ENCODE measurements at regions not wholly inside any gene's neighbourhood (a gene's known extent, or its start where the extent isn't known, plus 50 kb on each side); places are given as distances from the start of the nearest gene placed in this dataset.

DNA sequence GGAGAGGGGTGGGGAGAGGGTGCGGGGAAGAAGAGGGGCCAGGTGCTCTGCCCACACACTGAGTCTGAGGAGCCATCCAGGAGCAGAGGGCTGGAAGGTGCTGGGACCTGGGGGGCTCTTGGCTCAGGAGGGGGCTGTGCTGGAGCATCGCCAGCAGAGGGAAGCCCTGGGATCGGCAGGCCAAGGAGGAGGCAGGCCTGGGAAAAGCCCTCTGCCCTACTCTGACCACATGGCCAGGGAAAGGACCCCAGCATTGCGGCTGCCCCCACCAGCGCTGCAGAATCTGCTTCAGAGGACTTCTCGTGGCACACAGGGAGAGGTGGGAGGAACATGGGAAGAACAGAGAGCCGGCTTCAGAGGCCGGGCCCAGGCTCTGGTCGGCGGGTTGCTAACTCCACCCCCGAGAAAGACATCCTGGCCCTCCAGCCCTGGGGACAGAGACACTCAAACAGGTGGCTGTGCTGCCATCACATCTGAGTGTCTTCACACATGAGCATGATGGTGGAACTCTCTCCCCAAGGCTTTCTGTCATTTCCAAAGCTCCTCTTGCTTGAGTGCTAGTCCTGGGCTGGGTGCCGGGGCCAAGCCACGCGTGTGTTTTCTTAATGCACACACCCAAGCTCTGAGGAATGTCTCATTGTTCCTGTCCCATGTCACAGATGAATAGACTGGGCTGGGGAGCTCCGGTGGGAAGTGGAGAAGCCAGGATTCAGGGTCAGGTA lies 1378.0 kb downstream of the BRD1 start:
- DNase-seq = no peak
- no peak overlapping the region for H2AFZ ChIP-seq (ENCODE audit: low read length)
- H3K4me1 ChIP-seq (ENCODE audit: low read length) = peaks cover 58% of the 10 kb centered on the region
- peaks cover 8% of the 10 kb centered on the region; the same call in 1 of the 2 replicates for H4K20me1 ChIP-seq (ENCODE audit: insufficient read depth, low read depth, low read length)
- no peak overlapping the region for H3K27ac ChIP-seq (ENCODE audit: low read length)
- H3K9me3 ChIP-seq (ENCODE audit: low read length) = peaks cover 8% of the 10 kb centered on the region; the same call in 1 of the 2 replicates
- H3K9ac ChIP-seq (ENCODE audit: low read length) = no peak overlapping the region
- no peaks in the 10 kb centered on the region for H3K79me2 ChIP-seq (ENCODE audit: low read length)
- H3K27me3 ChIP-seq (ENCODE audit: low read length) = peaks cover 6% of the 10 kb centered on the region; the same call in 1 of the 2 replicates
- no peaks in the 10 kb centered on the region for H3K9me2 ChIP-seq (replicated peaks; ENCODE audit: insufficient read depth, low read length)
- H3K4me2 ChIP-seq (ENCODE audit: low read depth, low read length, poor library complexity, severe bottlenecking) = no peak overlapping the region
- H3K4me3 ChIP-seq (ENCODE audit: low read length) = no peak overlapping the region
- no peaks in the 10 kb centered on the region for H3K36me3 ChIP-seq (ENCODE audit: insufficient read depth, low read length)

- Histone ChIP-seq H2AFZ (ENCODE audit: low read length) (no peak overlapping the region), H3K4me1 (ENCODE audit: low read length) (peaks cover 58% of the 10 kb centered on the region), H3K27ac (ENCODE audit: low read length) (no peak overlapping the region), H3K9me3 (ENCODE audit: low read length) (peaks cover 8% of the 10 kb centered on the region; the same call in 1 of the 2 replicates), H3K4me3 (ENCODE audit: low read length) (no peak overlapping the region), H3K36me3 (ENCODE audit: insufficient read depth, low read length) (no peaks in the 10 kb centered on the region), H3K79me2 (ENCODE audit: low read length) (no peaks in the 10 kb centered on the region), H3K4me2 (ENCODE audit: low read depth, low read length, poor library complexity, severe bottlenecking) (no peak overlapping the region), H3K9me2 (replicated peaks; ENCODE audit: insufficient read depth, low read length) (no peaks in the 10 kb centered on the region), H4K20me1 (ENCODE audit: insufficient read depth, low read depth, low read length) (peaks cover 8% of the 10 kb centered on the region; the same call in 1 of the 2 replicates), H3K27me3 (ENCODE audit: low read length) (peaks cover 6% of the 10 kb centered on the region; the same call in 1 of the 2 replicates), H3K9ac (ENCODE audit: low read length) (no peak overlapping the region)
- no peak for DNase-seq
Measured at GRCh38 chr22:48448821-48449220, 1378.9 kb downstream of the BRD1 start.

DNA sequence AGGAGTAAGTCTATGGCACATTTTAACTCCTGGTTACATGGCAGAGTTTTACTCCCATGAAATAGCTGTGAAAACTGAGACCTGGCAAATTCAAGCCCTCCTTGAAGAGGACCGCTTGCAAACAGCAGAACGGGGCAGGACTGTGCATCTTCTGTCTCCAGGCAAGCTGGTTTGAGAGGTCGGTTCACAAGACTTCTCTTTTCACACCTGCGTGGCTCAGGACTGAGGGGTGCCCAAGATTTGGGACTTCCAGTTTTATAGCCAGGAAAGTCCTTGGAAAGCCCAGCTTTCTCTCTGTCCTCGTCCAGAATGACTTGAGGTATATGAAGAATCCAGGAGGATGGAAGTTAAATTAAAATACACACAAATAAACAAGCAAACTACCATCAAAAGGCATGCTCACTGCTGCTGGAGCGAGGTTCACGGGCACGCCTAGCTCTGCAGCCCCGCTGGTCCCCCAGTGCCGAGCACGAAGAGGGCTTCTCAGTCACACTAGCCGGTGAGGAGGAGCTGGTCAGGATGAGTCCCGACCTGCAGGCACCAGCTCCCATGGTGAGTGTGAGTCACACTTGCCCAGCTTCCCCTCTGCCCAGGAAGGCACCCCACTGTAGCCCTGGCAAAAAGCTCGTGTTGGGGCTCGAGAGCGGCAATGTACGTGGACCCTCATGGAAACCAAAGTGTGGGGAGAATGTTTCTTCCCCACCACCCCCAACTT lies 1382.4 kb downstream of the BRD1 start:
- no peaks in the 10 kb centered on the region for H3K36me3 ChIP-seq (ENCODE audit: insufficient read depth, low read length)
- H3K4me3 ChIP-seq (ENCODE audit: low read length) = peak overlapping the region; percentile 57
- H3K9me2 ChIP-seq (replicated peaks; ENCODE audit: insufficient read depth, low read length) = no peaks in the 10 kb centered on the region
- no peaks in the 10 kb centered on the region for H3K79me2 ChIP-seq (ENCODE audit: low read length)
- H3K27me3 ChIP-seq (ENCODE audit: low read length) = peaks cover 6% of the 10 kb centered on the region; the same call in 1 of the 2 replicates
- peaks cover 11% of the 10 kb centered on the region; the same call in 1 of the 2 replicates for H4K20me1 ChIP-seq (ENCODE audit: insufficient read depth, low read depth, low read length)
- H2AFZ ChIP-seq (ENCODE audit: low read length) = no peak overlapping the region
- peak overlapping the region; percentile 87 for H3K27ac ChIP-seq (ENCODE audit: low read length)
- peaks cover 35% of the 10 kb centered on the region for H3K4me1 ChIP-seq (ENCODE audit: low read length)
- H3K9me3 ChIP-seq (ENCODE audit: low read length) = peaks cover 8% of the 10 kb centered on the region; the same call in 1 of the 2 replicates
- peak overlapping the region; percentile 56 for H3K9ac ChIP-seq (ENCODE audit: low read length)
- peak overlapping the region; percentile 69 for H3K4me2 ChIP-seq (ENCODE audit: low read depth, low read length, poor library complexity, severe bottlenecking)
- DNase-seq = peak; percentile 70

DNA sequence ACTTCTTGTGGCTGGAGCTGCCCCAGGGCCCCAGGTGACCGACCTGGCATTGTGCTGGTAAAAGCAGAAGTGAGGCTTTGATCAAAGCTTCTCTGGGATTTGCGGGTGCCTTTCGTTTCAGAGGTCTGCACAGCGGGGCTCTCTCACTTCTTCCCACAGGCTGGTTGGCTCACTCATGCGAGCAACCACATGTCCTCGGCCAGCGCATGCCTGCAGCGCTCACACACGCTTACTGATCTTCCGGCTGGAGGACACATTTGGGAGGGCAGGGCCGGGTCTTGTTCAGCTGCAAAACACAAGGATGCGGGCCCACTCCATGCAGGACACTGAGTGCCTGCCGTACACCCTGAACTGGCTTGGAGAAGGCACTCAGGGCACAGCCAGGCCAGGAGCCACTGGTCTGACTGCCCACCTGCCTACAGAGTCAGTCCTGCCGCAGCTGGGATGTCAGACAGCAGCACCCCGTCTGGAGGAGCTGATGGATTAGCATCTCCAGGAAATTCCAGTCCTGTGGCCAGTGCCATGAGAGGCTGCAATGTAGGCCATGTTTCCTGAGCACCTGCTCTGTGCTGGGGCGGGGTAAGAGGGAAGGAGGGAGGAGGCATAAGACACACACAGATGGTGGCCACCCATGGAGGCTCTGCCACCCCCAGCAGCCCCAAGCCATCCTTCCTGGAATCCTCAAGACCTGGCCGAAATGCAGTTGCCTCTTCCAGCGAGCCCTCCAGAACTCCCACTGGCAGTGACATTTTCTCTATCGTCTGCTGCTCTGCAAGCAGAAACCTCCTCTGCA lies 1383.2 kb downstream of the BRD1 start:
- Histone ChIP-seq H4K20me1 (ENCODE audit: insufficient read depth, low read depth, low read length) (peaks cover 7% of the 10 kb centered on the region; the same call in 1 of the 2 replicates), H3K9me2 (replicated peaks; ENCODE audit: insufficient read depth, low read length) (no peaks in the 10 kb centered on the region), H3K79me2 (ENCODE audit: low read length) (no peaks in the 10 kb centered on the region), H3K9ac (ENCODE audit: low read length) (peak overlapping the region; percentile 56), H3K9me3 (ENCODE audit: low read length) (peaks cover 8% of the 10 kb centered on the region; the same call in 1 of the 2 replicates), H3K36me3 (ENCODE audit: insufficient read depth, low read length) (no peaks in the 10 kb centered on the region), H3K4me2 (ENCODE audit: low read depth, low read length, poor library complexity, severe bottlenecking) (peak overlapping the region; percentile 69), H3K4me3 (ENCODE audit: low read length) (peak overlapping the region; percentile 57), H3K27me3 (ENCODE audit: low read length) (peaks cover 6% of the 10 kb centered on the region; the same call in 1 of the 2 replicates), H3K4me1 (ENCODE audit: low read length) (peaks cover 28% of the 10 kb centered on the region), H2AFZ (ENCODE audit: low read length) (no peak overlapping the region), H3K27ac (ENCODE audit: low read length) (peak overlapping the region; percentile 87)
- peak; percentile 95 for DNase-seq

GRCh38 chr22:48443680-48444079 lies 1384.0 kb downstream of the BRD1 start:
- H3K9me3 ChIP-seq (ENCODE audit: low read length) = peaks cover 8% of the 10 kb centered on the region; the same call in 1 of the 2 replicates
- H3K27me3 ChIP-seq (ENCODE audit: low read length) = peaks cover 4% of the 10 kb centered on the region; the same call in 1 of the 2 replicates
- DNase-seq = peak; percentile 55
- peak overlapping the region; percentile 69 for H3K4me2 ChIP-seq (ENCODE audit: low read depth, low read length, poor library complexity, severe bottlenecking)
- H3K4me3 ChIP-seq (ENCODE audit: low read length) = peak overlapping the region; percentile 42
- H4K20me1 ChIP-seq (ENCODE audit: insufficient read depth, low read depth, low read length) = peaks cover 7% of the 10 kb centered on the region; the same call in 1 of the 2 replicates
- peaks cover 34% of the 10 kb centered on the region for H3K4me1 ChIP-seq (ENCODE audit: low read length)
- H3K9me2 ChIP-seq (replicated peaks; ENCODE audit: insufficient read depth, low read length) = no peaks in the 10 kb centered on the region
- H3K36me3 ChIP-seq (ENCODE audit: insufficient read depth, low read length) = no peaks in the 10 kb centered on the region
- no peaks in the 10 kb centered on the region for H3K79me2 ChIP-seq (ENCODE audit: low read length)
- H3K27ac ChIP-seq (ENCODE audit: low read length) = peak overlapping the region; percentile 87
- peak overlapping the region; percentile 40 for H3K9ac ChIP-seq (ENCODE audit: low read length)
- no peak overlapping the region for H2AFZ ChIP-seq (ENCODE audit: low read length)

GRCh38 chr22:48442663-48443062 lies 1385.0 kb downstream of the BRD1 start:
- H3K27ac ChIP-seq (ENCODE audit: low read length) = no peak overlapping the region
- no peaks in the 10 kb centered on the region for H3K9me2 ChIP-seq (replicated peaks; ENCODE audit: insufficient read depth, low read length)

DNA sequence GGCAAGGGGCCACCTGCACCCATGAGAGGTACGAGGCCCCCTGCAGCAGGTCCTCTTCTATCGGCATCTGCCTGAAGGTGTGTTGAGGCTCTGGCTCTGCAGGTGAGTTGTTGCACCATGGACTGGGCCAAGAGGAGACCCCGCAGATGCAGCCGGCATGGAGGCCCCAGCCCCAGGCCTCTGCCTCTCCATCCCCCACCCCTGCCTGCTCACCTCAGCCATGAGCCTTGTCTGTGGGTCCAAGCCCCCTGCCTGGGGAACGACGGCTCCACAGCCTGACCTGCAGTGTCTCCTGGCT lies 1386.2 kb downstream of the BRD1 start:
- DNase-seq = no peak
- H2AFZ ChIP-seq (ENCODE audit: low read length) = no peak overlapping the region
- H3K36me3 ChIP-seq (ENCODE audit: insufficient read depth, low read length) = no peaks in the 10 kb centered on the region
- H3K9ac ChIP-seq (ENCODE audit: low read length) = no peak overlapping the region
- no peaks in the 10 kb centered on the region for H3K9me2 ChIP-seq (replicated peaks; ENCODE audit: insufficient read depth, low read length)
- peaks cover 39% of the 10 kb centered on the region for H3K4me1 ChIP-seq (ENCODE audit: low read length)
- no peaks in the 10 kb centered on the region for H3K9me3 ChIP-seq (ENCODE audit: low read length)
- no peak overlapping the region for H3K4me2 ChIP-seq (ENCODE audit: low read depth, low read length, poor library complexity, severe bottlenecking)
- H3K27ac ChIP-seq (ENCODE audit: low read length) = no peak overlapping the region
- H3K27me3 ChIP-seq (ENCODE audit: low read length) = no peaks in the 10 kb centered on the region
- no peak overlapping the region for H3K4me3 ChIP-seq (ENCODE audit: low read length)
- H3K79me2 ChIP-seq (ENCODE audit: low read length) = no peaks in the 10 kb centered on the region
- peaks cover 12% of the 10 kb centered on the region; the same call in 1 of the 2 replicates for H4K20me1 ChIP-seq (ENCODE audit: insufficient read depth, low read depth, low read length)

More at GRCh38 chr22:48442663-48443062, 1385.0 kb downstream of the BRD1 start:
- H3K4me1 ChIP-seq (ENCODE audit: low read length) = peaks cover 38% of the 10 kb centered on the region
- no peak overlapping the region for H3K4me2 ChIP-seq (ENCODE audit: low read depth, low read length, poor library complexity, severe bottlenecking)
- no peak overlapping the region for H3K4me3 ChIP-seq (ENCODE audit: low read length)
- H3K36me3 ChIP-seq (ENCODE audit: insufficient read depth, low read length) = no peaks in the 10 kb centered on the region
- H4K20me1 ChIP-seq (ENCODE audit: insufficient read depth, low read depth, low read length) = peaks cover 9% of the 10 kb centered on the region; the same call in 1 of the 2 replicates
- no peaks in the 10 kb centered on the region for H3K9me3 ChIP-seq (ENCODE audit: low read length)
- no peaks in the 10 kb centered on the region for H3K79me2 ChIP-seq (ENCODE audit: low read length)
- no peak overlapping the region for H3K9ac ChIP-seq (ENCODE audit: low read length)
- no peaks in the 10 kb centered on the region; the same call in 1 of the 2 replicates for H3K27me3 ChIP-seq (ENCODE audit: low read length)
- no peak overlapping the region for H2AFZ ChIP-seq (ENCODE audit: low read length)
- DNase-seq = no peak

Measured in Karpas-422 (cell line).